AG09309 (cell line): ENCODE measurements at regions not wholly inside any gene's neighbourhood (a gene's known extent, or its start where the extent isn't known, plus 50 kb on each side); places are given as distances from the start of the nearest gene placed in this dataset.

Source experiments
- DNase-seq: peaks from one replicate; pipeline ENCODE4 v3.0.0-alpha.2; 2010; ENCODE audit warnings: low read depth
- H3K4me3 ChIP-seq: 2 replicates; pipeline ENCODE4 v1.5.1; 2011; ENCODE audit warnings: mild to moderate bottlenecking, low read depth, low read length, moderate library complexity; ENCODE audit not compliant: control insufficient read depth
- TF ChIP-seq, protein P1 (sequence below): IDR thresholded peaks from 2 replicates; pipeline ENCODE4 v1.5.1; 2011; ENCODE audit warnings: mild to moderate bottlenecking, low read depth, low read length, inconsistent platforms; ENCODE audit not compliant: insufficient read depth, control insufficient read depth; ENCODE audit errors: missing control alignments

- TF ChIP-seq, protein P1, sequence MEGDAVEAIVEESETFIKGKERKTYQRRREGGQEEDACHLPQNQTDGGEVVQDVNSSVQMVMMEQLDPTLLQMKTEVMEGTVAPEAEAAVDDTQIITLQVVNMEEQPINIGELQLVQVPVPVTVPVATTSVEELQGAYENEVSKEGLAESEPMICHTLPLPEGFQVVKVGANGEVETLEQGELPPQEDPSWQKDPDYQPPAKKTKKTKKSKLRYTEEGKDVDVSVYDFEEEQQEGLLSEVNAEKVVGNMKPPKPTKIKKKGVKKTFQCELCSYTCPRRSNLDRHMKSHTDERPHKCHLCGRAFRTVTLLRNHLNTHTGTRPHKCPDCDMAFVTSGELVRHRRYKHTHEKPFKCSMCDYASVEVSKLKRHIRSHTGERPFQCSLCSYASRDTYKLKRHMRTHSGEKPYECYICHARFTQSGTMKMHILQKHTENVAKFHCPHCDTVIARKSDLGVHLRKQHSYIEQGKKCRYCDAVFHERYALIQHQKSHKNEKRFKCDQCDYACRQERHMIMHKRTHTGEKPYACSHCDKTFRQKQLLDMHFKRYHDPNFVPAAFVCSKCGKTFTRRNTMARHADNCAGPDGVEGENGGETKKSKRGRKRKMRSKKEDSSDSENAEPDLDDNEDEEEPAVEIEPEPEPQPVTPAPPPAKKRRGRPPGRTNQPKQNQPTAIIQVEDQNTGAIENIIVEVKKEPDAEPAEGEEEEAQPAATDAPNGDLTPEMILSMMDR, result no peak
- DNase-seq, result no peak
- H3K4me3 ChIP-seq, result no peak overlapping the region
Observed at GRCh38 chr16:54657709-54658102, 273.0 kb upstream of the IRX5 start.

DNA sequence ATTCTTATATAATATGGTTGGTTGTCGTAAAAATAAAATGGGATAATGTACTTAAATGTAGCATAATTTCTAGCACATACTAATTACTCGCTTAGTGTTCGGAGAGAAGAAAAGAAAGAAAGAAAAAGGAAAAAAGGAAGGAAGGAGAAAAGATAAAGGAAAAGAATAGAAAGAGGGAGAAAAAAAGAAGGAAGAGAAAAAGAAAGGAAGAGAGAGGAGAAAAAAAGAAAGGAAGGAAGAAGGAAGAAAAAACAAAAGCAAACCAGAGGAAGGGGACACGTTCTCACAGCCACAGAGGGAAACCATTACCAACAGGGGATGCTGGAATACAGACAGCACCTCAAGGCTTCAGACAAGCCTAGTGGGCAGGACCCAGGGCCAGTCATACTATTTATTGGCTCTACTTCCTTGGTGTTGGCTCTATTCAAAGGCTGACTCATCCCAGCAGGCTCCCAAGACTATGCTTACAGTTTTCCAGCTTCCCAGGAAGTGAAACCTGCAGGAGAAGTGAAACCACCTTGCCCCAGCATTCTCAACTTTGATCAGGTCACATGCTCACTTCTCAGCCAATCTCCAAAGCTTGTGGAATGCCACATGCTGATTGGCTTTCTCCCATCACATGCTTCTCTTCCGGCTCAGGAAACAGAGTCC lies 273.5 kb upstream of the IRX5 start:
- no peak for DNase-seq
- no peak overlapping the region for H3K4me3 ChIP-seq
- TF ChIP-seq, protein P1, result no peak

GRCh38 chr16:54655121-54655590 lies 275.5 kb upstream of the IRX5 start:
- no peak for DNase-seq
- no peak overlapping the region for H3K4me3 ChIP-seq
- TF ChIP-seq, protein P1, result no peak

- DNase-seq, result no peak
- TF ChIP-seq, protein P1, result no peak
- no peak overlapping the region for H3K4me3 ChIP-seq
Observed at GRCh38 chr16:54654429-54654828, 276.2 kb upstream of the IRX5 start.

- H3K4me3 ChIP-seq, result no peak overlapping the region
- TF ChIP-seq, protein P1, result no peak
- DNase-seq, result no peak
Observed at GRCh38 chr16:54652201-54652770, 278.4 kb upstream of the IRX5 start.

DNA sequence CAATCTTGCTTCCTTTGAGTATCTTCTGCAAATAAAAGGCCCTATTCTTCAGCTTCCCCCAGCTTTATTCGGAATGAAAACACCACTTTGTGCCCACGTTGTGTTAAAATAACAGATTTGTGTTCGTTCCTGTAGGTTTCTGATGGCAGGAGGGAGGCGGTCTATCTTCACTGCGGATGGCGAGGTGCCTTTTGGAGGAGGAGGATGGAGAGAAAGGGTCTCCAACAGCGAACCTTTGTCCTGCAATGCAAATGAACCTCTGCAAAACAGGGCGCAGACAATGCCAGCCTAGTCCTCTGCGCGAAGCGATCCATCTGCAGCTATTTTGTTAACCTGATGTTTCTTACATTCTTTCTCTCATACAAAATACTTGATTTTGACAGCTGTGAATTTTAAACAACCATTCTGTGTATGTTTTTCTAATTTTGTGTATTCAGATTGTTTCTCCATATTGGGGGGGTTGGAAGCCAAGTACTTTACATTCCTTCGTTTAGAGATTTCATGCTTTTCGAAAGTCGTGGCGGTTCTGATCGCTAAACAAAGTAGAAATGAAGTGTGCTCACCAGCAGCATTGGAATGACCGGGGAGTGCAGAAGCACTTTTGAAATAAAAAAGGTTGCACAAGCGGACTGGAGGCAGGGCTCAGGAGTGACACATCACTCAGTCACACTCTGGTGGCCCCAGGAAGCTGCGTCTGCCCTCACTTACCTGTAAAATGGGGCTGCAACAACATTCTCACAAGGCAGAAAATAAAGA lies 279.0 kb upstream of the IRX5 start:
- no peak overlapping the region for H3K4me3 ChIP-seq
- no peak for DNase-seq
- TF ChIP-seq, protein P1, result no peak
